Neural cell (in vitro differentiated cells): ENCODE measurements at regions not wholly inside any gene's neighbourhood (a gene's known extent, or its start where the extent isn't known, plus 50 kb on each side); places are given as distances from the start of the nearest gene placed in this dataset.

Source experiments
- CTCF ChIP-seq: fragments of 450-650 bp; IDR thresholded peaks from 2 replicates; pipeline ENCODE4 v1.5.1; 2014; ENCODE audit warnings: antibody characterized with exemption, mild to moderate bottlenecking, moderate library complexity; ENCODE audit not compliant: poor library complexity, severe bottlenecking
- MXI1 ChIP-seq: fragments of 450-650 bp; conservative IDR thresholded peaks from 2 replicates; pipeline ENCODE4 v1.6.1; 2014; ENCODE audit warnings: antibody characterized with exemption, mild to moderate bottlenecking; ENCODE audit not compliant: poor library complexity, severe bottlenecking

- no peak for TF ChIP-seq CTCF
- no peak for TF ChIP-seq MXI1
Measured at GRCh38 chr5:169384661-169385060, 83.7 kb upstream of the SLIT3 start.
